Esophagus squamous epithelium (tissue), 5 donors: ENCODE measurements at regions not wholly inside any gene's neighbourhood (a gene's known extent, or its start where the extent isn't known, plus 50 kb on each side); places are given as distances from the start of the nearest gene placed in this dataset.

Source experiments
- DNase-seq: peaks from one replicate; lab custom pipeline; 2025; lab: John Stamatoyannopoulos, UW
- H3K27ac ChIP-seq, 4 donors: fragments of 200-600 bp; sonication (generic); one replicate each; pipeline ENCODE4 v1.5.1; 2016 to 2019; ENCODE audit warnings: mild to moderate bottlenecking in 1 of 4
- H3K27me3 ChIP-seq, 4 donors: fragments of 200-600 bp; sonication (generic); 1 replicate in 3 of 4; 2 replicates in 1 of 4; pipeline versions ENCODE4 v1.5.1 to v1.6.0; 2017 to 2021; ENCODE audit warnings: antibody characterized with exemption in 1 of 4
- H3K36me3 ChIP-seq, 3 donors: fragments of 200-600 bp; sonication (generic); one replicate each; pipeline ENCODE4 v1.5.1; 2016 to 2019
- H3K4me1 ChIP-seq, 3 donors: fragments of 200-600 bp; sonication (generic); one replicate each; pipeline ENCODE4 v1.5.1; 2017 to 2019
- H3K4me3 ChIP-seq, 4 donors: fragments of 200-600 bp; sonication (generic); 1 replicate in 3 of 4; 2 replicates in 1 of 4; pipeline ENCODE4 v1.5.1; 2016 to 2019; ENCODE audit warnings: mild to moderate bottlenecking in 2 of 4, moderate library complexity in 1 of 4
- H3K9me3 ChIP-seq, 3 donors: fragments of 200-600 bp; sonication (generic); one replicate each; pipeline ENCODE4 v1.5.1; 2016 to 2019
- POLR2A ChIP-seq, 4 donors: fragments of 450-650 bp; IDR thresholded peaks; one replicate each; pipeline ENCODE4 v1.6.1; 2017; ENCODE audit warnings: antibody characterized with exemption in 4 of 4, mild to moderate bottlenecking in 4 of 4, moderate library complexity in 3 of 4
- WGBS, 2 donors: methylation state at CpG; one replicate each; pipeline ENCODE4 v1.1.5; 2018; 5-methylcytosine and 5-hydroxymethylcytosine counted together
- intact Hi-C: fragments of 100-400 bp; cut with DNase I; formaldehyde crosslinking; loops from one replicate; pipeline ENCODE4 v1.15.0; 2022
- TF ChIP-seq, protein P1 (sequence below), 6 experiments: fragments of 450-650 bp in 4 of 6; fragments of 200-600 bp in 2 of 6; sonication (generic) in 2 of 6; IDR thresholded peaks; one replicate each; pipeline ENCODE4 v1.5.1; 2016 to 2019; ENCODE audit warnings: antibody characterized with exemption in 6 of 6, mild to moderate bottlenecking in 4 of 6, moderate library complexity in 4 of 6
- donor health status: DM: yes; HTN: yes; CAD: no.

DNA sequence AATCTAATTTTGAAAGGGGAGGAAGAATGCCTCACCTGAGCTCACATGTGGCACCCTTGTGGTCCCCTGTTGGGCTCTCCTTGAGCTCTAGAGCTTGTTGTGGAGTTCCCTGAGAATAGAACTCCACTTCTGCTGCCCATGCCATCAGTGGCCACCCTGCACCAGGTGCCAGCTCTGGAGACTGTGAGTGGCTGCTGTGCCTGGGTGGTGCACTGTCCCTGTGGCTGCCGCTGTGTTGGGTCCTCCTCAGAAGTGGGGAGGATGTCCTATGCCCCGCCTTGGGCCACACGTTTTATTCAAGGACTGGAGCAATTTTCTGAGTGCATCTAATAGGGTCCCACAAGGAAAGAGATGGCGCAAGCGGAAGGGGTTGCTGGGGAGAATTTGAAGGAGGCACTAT, 67.9 kb upstream of the MAP3K7 start:
- Histone ChIP-seq H3K4me3 (no peak overlapping the region), H3K27ac (no peak overlapping the region), H3K27me3 (peaks cover 0 to 11% (median 0%) of the 10 kb centered on the region in 4 donors), H3K4me1 (no peaks in the 10 kb centered on the region), H3K36me3 (no peaks in the 10 kb centered on the region), H3K9me3 (no peaks in the 10 kb centered on the region)
- no peak for DNase-seq
- intact Hi-C loops: no loop called here
- 76 to 88% methylated on average over 4 of the region's 5 CpGs for WGBS, 2 donors
- no peak for TF ChIP-seq POLR2A (IDR thresholded peaks at IDR 0.05)
- TF ChIP-seq, protein P1, sequence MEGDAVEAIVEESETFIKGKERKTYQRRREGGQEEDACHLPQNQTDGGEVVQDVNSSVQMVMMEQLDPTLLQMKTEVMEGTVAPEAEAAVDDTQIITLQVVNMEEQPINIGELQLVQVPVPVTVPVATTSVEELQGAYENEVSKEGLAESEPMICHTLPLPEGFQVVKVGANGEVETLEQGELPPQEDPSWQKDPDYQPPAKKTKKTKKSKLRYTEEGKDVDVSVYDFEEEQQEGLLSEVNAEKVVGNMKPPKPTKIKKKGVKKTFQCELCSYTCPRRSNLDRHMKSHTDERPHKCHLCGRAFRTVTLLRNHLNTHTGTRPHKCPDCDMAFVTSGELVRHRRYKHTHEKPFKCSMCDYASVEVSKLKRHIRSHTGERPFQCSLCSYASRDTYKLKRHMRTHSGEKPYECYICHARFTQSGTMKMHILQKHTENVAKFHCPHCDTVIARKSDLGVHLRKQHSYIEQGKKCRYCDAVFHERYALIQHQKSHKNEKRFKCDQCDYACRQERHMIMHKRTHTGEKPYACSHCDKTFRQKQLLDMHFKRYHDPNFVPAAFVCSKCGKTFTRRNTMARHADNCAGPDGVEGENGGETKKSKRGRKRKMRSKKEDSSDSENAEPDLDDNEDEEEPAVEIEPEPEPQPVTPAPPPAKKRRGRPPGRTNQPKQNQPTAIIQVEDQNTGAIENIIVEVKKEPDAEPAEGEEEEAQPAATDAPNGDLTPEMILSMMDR (IDR thresholded peaks at IDR 0.05): no peak

DNA sequence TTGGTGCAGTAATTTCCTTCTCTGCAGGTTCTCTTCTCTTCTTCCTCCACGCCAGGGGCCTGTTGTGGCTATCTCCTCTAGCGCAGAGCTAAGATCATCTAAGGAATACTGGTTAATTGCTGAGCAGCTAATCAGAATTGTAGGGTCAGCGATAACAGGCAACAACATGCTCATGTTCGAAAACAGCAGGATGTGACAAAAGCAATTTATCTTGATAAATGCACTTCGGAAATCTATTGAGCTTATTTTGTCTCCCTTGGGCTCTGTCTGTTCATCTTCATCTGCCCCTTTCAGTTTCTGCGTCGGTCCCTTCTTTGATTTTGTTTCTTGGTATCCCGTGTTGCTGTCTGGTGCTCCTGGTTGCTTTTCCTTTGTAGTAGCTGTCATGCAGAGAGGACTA, 67.3 kb upstream of the MAP3K7 start:
- intact Hi-C loops: no loop called here
- no peaks in the 10 kb centered on the region for H3K4me1 ChIP-seq
- no peak for TF ChIP-seq POLR2A (IDR thresholded peaks at IDR 0.05)
- TF ChIP-seq, protein P1 (IDR thresholded peaks at IDR 0.05): no peak
- no peaks in the 10 kb centered on the region for H3K9me3 ChIP-seq
- WGBS, 2 donors: 53 to 66% methylated on average over 8 of the region's 8 CpGs
- no peaks in the 10 kb centered on the region for H3K36me3 ChIP-seq
- no peak overlapping the region for H3K27ac ChIP-seq
- no peak for DNase-seq
- peaks cover 0 to 11% (median 0%) of the 10 kb centered on the region in 4 donors for H3K27me3 ChIP-seq
- H3K4me3 ChIP-seq: no peak overlapping the region

DNA sequence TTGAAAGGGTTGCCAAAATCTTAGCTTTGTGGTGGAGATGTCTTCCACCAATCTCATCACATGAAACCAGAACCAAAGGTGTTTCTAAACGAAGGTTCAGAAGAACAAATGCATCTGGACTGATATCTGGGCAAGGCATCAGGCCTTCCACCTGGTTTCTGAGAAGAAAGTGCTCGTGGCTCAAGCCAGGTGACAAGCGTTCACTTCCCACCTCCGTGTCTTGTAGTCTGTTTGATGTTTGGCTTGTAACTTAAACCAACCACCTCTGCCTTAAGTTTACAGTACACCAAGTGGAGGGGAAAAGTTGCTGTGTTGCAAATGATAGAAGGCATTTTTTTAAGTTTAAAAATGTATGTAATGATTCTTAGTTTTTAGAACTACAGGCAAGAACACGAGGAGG, 66.9 kb upstream of the MAP3K7 start:
- Histone ChIP-seq H3K27me3 (peaks cover 0 to 11% (median 0%) of the 10 kb centered on the region in 4 donors), H3K4me3 (no peak overlapping the region), H3K27ac (no peak overlapping the region), H3K4me1 (no peaks in the 10 kb centered on the region), H3K9me3 (no peaks in the 10 kb centered on the region), H3K36me3 (no peaks in the 10 kb centered on the region)
- 64 to 75% methylated on average over 5 of the region's 5 CpGs for WGBS, 2 donors
- DNase-seq: no peak
- intact Hi-C loops: no loop called here
- no peak for TF ChIP-seq POLR2A (IDR thresholded peaks at IDR 0.05)
- TF ChIP-seq, protein P1 (IDR thresholded peaks at IDR 0.05): no peak

DNA sequence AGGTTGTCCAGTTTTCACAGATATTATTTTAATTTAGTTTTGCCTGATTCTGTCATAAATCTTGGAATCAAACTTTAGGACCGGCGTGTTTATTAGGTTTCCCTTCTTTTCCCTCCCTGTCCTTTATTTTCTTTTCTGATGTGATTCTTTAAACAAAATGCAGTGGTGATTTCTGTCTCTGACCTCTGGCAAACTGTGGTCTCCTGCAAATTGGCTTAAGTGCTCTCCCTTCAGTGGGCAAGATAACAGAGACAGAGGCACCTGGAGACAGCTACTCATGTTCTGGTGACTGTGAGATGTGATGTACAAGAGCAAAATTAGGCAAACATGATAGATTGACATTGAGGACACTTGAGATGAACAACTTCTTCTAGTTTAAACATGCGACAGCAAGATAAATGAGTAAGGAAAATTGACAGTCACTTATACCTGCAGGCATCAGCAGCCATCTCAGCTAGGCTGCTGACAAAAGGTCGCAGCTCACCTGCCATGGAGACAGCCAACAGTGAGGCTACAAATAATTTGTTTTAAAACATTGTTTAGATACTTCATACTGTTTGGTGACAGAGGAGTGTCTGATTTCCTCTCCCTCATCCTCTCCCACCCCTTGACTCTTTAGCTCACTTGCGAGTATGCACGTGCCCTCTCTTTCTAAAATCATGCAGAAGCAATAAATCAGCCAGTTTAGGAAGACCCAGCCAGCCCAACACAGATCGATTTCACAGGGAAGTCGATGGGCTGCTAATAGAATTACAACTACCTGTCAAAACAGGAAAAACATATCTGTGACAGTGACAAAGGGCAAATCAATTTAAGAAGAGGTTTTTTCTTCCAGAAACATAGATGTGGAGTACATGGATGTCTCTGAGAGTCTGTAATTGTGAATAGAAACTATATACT, 63.4 kb upstream of the MAP3K7 start:
- Histone ChIP-seq H3K36me3 (no peaks in the 10 kb centered on the region), H3K9me3 (no peaks in the 10 kb centered on the region), H3K27me3 (peaks cover 0 to 6% (median 0%) of the 10 kb centered on the region in 4 donors), H3K4me1 (no peaks in the 10 kb centered on the region), H3K4me3 (no peak overlapping the region), H3K27ac (no peak overlapping the region)
- DNase-seq: no peak
- 50 to 54% methylated on average over 8 of the region's 8 CpGs for WGBS, 2 donors
- intact Hi-C loops: no loop called here
- no peak for TF ChIP-seq POLR2A (IDR thresholded peaks at IDR 0.05)
- TF ChIP-seq, protein P1 (IDR thresholded peaks at IDR 0.05): no peak

DNA sequence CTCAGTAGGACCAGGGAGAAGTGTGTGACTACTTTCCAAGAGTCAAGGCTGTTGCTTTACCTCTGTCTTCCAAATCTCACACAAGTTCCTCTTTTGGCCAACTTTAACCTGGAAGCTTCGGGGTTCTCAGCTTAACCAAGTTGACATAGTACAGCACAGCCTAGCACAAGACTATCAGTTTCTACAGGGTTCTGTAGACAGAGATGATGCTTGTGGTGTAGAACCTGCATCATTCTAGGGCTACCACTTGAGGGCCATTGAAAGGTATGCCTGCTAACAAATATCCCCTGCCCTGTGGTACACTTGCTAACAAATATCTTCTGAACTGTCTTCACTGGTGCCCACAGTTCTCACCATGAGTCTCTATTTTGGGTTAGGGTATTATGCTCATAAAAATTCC, 62.0 kb upstream of the MAP3K7 start:
- Histone ChIP-seq H3K36me3 (no peaks in the 10 kb centered on the region), H3K4me1 (no peaks in the 10 kb centered on the region), H3K4me3 (no peak overlapping the region), H3K27ac (no peak overlapping the region), H3K9me3 (no peaks in the 10 kb centered on the region), H3K27me3 (no peaks in the 10 kb centered on the region)
- no peak for TF ChIP-seq POLR2A (IDR thresholded peaks at IDR 0.05)
- TF ChIP-seq, protein P1 (IDR thresholded peaks at IDR 0.05): no peak
- 75 to 100% methylated on average over 1 of the region's 1 CpG for WGBS, 2 donors
- no peak for DNase-seq
- intact Hi-C loops: no loop called here
